Activated CD4-positive, alpha-beta T cell treated with anti-CD3 and anti-CD28 coated beads, Interleukin-2, amount 50 U/mL, for 1 hour (primary cell): ENCODE measurements at regions not wholly inside any gene's neighbourhood (a gene's known extent, or its start where the extent isn't known, plus 50 kb on each side); places are given as distances from the start of the nearest gene placed in this dataset.

ENCODE experiments used
- DNase-seq: peaks from one replicate; pipeline ENCODE4 v3.0.0-alpha.2; 2020

DNA sequence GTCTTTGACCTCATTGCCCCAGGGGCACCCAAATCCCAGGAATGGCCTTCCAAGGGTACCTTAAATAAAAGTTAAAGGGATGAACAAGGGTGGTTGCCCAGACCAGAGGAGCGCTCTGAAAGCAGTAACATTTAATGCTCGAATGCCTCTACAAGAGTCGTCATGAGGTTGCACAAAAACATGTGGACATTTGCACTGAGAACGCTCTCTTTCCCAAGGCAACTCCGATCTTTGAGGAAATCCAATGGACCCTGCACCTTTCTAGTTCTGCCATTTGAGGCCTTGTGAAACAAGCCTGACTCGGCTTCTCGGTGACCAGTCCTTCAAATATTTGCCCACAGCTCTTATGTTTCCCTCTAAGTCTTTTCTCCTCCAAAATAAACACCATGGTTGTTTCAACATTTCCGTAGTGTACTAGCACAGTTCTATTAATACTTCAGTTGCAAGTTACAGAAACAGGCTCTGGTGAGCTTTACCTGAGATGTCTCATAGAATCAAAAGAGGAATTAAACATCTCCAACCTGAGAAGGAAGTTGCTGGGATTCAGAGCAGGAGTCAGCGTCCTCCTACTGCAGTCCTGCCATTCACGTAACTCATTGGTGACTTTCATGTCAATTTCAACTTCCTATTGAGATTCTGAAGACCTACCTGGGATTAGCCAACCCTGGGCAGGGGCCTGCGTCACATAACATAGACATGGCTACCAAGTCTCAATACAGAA, 168.8 kb upstream of the RAI14 start:
- DNase-seq: no peak

DNA sequence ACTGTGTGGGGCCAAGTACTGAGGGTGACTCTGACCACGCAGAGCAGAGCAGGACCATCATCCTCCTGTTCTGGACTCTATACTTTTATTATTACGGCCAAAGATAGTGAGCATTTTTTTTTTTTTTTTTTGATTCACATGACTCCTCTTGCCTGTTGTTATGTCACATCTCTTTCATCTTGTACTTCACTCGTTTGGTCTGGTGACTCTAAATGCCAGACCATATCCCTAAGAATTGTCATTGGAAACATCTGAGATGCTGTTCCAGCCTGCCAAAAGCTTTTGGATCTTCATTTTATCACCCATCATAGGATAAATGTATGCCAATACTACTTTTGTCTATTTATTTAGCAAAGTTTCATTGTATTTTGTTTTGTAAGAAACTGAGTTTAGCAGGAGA, 168.2 kb upstream of the RAI14 start:
- DNase-seq: no peak

DNA sequence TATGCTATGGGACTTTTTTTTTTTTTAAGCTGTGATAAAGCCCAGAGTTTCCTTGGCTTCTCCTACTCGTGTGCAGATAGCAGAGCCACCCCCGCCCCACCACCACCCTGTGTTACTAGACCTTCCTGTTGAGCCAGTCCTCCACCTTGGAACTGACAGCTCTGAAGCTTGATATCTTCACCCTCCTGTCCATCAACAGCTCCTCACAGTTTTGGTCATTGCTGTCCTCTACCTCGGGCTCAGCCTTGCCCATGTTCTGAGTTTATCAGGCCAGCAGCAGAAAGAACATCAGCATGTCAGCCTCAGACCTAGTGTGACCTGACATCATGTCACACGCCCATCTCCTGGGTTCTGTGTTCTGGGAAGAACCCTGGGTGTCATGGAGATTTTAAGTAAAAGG, 167.1 kb upstream of the RAI14 start:
- no peak for DNase-seq

DNA sequence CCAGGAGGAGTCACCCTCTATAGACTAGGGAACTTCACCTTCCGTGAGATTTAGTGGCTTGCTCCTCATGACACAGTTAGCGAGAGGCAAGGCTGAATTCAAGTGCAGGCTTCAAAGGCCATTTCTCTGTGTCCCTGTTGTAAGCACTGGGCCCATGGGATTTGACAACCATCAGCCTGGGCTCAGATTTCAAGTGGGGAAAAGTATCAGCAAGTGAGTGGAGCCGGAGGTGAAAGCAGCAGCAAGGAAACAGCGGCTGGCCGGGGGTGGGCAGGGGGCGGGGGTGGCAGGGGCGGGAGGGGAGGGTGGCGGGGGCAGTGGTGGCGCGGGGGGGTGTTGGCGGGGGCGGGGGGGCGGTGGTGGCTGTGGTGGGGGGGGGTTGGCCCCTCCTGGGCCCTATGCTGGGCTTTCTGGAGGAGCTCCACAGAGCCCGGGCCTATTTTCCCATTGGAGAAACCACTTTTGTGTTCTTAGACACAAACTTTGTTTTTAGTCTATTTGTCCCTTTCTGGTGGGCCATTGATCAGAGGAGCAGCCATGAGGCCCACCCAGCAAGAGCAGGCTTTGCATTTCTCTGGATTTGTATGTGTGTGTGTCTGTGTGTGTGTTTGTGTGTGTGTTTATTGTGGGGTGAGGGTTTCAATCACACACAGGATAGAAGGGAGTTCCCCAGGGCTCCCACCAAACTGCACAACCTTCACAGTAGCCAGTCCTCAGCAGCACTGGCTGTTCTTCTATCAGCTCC, 165.4 kb upstream of the RAI14 start:
- no peak for DNase-seq

DNA sequence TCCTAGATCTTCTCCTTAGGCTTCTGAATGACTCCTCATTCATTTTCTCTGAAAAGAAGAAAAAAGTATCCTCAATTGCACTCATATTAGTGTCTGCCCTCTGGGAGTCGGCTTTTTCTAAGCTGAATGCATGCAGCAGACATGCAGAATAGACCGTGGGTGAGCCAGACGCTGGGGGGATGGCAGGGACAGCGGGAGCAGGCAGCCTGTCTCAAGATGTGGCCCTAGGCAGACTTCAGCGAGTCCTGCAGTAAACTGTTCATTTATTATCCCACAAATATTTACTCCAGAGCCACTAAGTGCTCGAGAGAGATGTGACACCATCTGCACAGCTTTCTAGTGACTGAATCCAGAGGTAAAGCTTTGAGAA, 164.9 kb upstream of the RAI14 start:
- no peak for DNase-seq

DNA sequence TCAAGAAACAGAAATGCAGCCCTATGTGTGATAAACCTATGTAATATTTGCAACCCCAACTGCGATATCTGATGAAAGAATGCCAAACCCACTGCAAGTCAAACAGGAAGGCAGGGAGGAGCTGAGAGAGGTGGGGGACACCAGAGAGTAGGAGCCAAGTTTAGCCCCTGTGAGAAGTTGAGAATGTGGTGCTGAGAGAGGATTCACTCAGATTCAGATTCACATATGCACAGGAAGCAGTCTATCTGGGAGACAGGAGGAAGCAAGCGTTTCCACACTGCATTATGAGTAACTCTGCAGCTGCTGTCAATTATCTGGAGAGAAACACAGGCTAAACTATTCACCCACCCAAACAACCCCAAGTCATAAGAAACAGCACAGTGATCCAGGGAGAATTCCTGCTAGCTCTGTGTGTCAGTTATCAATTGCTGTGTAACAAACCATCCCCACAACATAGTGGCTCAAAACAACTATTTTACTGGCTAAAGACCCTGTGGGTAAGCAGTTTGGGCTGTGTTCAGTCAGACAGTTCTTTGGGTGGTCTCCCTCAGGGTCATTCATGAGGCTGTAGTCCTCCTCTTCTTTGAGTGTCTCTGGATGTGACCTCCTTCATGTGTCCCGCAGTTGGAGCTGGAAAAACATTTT, 161.9 kb upstream of the RAI14 start:
- DNase-seq: no peak

DNA sequence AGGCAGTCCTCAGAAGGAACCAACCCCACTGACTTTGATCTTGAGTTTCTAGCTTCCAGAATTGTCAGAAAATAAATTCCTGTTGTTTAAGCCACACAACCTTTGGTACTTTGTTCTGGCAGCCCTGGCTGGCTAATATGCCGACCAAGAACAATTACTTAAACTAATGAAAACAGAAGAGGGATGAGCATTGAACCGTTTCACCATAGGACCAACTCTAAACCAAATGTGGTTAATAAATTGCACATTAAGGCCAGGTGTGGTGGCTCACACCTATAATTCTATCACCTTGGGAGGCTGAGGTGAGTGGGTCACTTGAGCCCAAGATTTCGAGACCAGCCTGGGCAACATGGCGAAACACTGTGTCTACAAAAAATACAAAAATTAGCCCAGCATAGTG, 160.9 kb upstream of the RAI14 start:
- no peak for DNase-seq

DNA sequence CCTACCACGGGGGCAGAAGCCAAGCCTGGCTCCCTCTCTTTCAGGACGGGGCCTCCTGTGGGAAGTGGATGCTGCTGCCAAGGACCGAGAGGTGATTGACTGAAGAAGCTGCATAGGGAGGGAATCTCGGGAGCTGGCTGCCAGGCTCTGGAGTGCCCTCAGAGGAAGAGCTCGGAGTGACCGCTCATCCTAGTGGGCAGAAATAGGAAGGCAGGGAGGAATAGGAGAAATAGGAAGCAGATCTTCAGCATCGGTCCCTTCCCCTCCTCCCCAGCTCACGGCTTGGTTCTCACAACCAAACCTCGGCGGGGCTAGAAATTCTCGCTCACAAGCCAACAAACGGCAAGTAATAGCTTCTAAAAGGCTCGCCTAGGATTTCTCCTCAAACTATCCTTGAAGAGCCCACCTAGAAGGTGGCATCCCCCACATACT, 159.9 kb upstream of the RAI14 start:
- no peak for DNase-seq

DNA sequence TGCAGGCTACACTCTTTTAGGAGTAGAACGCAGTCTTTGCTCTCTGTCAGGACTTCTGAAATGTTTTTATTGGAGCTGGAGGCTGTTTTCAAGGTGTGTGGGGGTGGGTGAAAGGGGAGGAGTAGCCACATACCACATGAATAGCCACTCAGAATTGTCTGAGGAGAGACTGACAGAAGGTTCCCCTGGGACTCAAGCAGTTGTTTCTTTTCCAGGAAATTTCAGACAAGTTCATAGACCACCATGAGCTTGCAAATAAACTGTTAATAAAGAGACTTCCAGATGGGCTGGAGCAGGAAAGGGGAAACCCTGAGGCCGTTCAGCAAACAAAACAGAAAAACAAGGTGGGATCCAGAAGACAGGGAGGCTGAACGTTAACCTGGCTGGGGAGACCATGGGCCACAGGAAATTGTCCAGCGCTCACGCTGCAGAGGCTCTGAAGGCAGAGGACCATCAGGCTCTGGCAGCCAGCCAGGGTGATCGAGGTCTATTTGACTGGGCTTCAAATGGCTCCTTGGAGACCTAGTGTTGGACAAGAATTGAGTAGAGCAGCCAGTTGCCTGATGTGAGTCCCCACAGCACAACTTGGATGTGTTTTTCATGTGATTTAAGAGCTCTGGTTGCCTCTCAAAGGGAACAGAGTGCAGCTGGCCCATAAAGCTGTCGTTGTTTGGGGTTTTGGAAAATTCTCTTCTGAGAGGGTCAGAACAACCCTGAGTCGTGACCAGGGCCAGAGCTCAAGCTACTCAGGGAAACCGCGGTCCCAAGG, 159.2 kb upstream of the RAI14 start:
- DNase-seq: no peak

DNA sequence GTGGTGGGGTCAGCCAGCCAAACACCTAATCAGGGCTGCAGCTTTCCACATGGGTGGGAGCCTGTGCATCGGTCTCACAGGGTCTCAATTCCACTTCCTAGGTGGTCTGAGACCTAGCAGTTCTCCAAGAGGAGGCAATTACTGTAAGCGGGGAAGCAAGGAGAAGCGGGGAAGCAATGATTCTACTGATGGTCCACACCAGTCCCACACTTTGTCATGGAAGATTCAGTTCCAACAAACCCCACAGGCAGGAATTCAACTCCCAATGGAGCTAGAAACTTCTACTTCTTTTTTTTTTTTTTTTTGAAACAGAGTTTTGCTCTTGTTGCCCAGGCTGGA, 158.7 kb upstream of the RAI14 start:
- DNase-seq: no peak

DNA sequence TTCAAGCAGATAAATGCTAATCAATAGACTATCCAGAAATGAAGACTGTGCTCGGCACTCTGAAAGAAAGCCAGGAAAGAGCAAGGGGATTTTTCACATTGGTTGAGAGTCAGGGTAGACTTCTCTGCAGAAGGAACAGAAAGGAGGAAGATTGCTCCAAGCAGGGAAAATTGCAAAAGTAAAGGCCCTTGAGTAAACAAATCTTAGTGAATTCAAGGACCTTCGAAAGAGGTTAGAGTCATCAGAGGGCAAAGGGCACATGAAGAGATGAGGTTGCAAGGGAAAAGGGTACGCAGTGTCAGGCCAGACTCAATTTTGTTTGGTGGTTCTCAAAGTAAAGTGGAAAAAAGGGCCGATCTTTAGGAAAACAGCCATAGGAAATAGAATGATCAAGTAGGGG, 157.6 kb upstream of the RAI14 start:
- DNase-seq: no peak

DNA sequence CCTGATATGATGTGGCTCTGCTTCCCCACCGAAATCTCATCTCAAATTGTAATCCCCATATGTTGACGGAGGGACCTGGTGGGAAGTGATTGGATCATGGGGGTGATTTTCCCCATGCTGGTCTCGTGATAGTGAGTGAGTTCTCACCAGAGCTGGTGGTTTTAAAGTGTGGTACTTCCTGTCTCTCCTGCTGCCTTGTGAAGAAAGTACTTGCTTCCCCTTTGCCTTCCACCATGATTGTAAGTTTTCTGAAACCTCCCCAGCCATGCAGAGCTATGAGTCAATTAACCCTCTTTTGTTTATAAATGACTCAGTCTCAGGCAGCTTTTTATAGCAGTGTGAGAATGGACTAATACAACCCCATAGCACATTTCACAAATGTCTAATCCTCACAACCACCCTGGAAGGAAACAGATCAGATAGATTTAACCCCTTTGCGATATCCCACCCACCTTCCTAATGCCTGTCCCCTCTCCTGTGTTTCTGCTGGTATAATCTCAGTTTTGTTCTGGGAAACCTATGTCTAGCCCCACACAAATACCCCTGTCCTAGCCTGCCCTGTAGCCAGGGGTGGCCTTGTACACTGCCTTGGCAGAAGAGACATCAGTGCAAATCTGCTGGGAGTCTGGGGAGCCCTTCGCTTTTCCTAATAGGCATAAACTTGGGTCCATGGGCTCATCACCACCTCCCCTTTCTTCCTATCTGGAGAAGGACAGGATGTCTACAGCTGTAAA, 157.0 kb upstream of the RAI14 start:
- DNase-seq: no peak

DNA sequence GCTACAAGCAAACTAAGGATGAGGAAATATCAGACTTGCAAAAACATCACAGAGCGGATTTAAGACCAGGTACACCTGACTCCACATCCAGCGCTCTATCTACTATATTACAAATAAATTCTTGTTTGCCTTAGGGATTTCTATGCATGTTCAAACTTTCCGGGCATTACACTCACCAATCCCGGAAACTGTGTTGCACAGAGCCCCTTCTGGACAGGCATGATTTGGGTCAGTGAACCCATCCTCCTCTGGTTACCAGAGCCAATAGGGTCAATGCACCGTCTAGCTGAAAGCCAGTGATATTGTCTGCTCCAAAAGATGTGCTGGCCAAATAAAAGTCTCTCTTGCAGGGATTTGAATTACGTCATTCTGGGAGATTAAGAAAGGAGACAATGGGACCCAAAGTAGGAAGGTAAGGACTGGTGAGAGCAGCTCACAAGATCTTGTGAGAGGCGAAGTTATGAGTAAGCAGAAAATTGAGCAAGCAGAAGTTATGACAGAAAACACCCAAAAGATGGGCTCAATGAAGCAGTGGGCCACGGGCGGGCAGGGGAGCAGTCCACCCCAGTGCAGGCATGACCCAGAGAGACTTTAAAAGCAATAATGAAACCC, 155.8 kb upstream of the RAI14 start:
- DNase-seq: no peak

DNA sequence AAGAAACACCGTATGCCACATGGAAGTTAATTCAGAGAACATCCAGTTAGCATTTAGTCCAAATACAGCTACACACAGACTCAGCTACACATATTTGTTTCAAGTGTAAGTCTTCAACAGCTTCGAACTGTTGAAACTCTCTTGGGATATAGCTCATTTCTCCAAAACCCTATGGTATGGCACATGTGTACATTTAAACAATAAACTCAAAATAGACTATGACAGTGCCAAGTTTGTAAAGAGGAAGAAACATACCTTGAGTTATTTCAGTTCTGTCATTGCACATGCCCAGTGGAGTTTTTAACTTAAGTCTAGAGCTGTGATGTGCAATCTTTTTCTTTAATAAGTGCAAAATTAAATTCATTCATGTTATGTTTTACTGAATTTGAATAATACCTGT, 155.1 kb upstream of the RAI14 start:
- no peak for DNase-seq

DNA sequence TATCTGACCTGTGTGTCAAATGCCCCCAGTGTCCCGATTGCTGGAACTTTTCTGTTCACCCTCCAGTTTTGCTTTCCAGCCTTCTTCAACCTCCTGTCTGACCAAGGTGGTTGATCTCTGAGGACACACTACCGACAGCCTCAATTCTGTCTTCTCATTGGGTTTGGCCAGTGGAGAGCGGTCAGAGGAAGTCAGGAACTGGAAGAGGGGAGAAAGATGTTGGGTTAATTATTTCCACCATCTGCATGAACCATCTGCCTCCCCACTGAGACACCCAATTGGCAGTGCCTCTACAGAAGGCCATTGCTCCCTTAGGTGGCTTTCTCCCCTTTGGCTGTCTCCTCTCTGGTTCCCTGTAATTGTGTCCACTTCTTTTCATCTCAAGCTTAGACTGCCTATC, 154.3 kb upstream of the RAI14 start:
- DNase-seq: no peak

DNA sequence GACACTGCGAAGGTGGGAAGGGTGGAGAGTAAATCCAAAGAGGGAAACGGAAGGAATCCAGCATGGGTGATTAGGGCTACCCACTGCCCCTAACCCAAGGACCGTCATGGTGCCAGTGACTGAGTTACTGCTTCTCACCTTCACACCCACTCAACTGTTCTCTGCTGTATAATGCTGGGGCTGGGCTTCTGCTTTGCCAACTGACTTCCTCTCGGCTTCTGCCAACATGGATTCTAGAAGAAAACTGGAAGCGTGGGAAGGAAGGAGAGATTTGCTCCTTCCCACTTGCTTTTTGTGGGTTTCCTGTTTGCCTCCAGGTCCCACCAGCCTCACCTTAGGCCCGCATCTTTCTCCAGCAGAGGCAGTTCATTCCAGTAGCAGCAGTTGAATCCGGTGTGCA, 153.5 kb upstream of the RAI14 start:
- no peak for DNase-seq

DNA sequence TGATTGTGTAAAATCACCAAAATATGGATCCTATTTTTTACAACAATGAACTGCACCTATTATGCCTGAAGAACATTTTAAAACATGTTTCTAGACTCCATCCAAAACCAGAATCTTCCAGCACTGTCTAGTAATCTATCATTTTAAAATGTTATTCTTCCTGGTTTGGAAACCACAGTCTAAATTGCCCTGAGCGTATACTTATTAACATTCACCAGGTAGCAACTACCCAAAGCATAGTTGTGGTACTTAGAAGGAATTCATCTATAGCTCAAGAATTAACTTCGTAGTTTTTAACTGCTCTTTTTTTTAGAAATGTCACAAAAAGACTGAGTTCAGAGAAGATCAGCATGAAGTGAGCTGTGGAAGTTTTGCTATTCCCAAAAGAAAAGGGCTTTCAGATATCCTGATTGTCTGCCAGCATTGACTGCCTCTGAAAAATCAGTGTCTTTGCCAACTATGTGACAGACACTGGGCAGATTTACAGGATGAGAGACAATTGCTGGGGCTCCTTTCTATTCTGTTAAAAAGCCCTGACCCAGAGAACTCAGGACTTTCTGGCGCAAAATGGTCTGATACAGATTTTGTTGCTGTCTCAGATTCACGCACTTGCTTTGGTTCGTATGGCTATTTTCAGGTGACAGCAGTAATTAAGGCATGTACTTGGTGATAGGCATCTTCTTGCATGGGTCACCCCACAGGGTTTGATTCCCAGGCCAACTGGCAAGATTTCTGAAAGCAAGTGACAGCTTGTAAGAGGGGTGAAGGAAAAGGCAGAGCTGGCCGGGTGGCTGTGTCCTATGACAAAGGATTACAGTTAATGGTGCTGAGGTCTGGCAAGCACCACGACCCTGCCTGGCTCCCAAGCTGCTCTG, 152.5 kb upstream of the RAI14 start:
- no peak for DNase-seq

DNA sequence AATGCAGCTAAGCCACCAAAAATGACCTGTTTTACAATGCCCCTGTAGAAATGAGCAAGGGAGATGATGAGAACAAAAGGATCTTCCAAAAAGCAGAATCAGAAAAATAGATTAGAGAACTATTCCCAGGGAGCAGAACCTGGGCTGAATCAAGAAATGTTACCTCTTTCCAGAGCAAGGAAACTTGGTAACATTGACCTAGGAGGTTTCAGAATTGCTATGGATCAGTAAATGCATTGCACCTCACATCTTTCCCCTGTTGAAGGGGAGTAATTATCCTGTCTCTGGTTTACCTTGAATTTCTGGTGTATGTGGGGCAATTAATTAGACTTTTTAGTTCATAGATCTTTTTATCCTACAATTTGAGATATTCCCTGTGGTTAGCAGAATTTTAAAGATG, 151.2 kb upstream of the RAI14 start:
- DNase-seq: no peak

DNA sequence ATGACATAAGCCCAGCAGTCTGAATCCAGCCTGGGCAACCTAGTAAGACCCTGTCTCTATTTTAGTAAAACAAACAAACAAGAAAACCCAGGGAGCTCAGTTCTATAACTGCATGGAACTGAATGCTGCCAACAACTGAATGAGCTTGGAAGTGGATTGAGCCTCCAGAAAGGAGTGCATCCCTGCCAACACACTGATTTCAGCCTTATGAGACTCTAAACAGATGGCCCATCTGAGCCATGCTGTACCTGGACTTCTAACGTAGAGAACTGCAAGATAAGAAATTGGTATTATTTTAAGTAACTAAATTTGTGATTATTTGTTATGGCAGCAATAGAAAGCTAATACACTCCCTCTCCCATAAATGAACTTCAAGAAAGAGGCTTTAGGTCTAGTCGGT, 150.4 kb upstream of the RAI14 start:
- no peak for DNase-seq

DNA sequence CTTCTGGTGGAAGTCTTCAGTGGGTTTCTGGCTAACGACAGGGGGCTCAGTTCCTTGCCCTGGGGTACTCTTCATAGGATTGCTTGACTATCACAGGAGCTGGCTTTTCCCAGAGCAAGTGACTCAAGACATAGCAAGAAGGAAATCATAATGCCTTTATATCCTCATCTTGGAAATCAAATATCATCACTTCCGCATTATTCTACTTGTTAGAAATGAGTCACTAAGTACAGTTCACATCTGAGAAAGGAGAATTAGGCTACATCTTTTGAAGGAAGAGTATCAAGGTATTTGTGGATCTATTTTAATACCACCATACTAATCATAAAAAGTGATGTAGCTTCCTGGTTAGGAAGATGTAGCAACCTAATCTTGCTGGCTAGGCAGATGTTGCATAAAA, 148.2 kb upstream of the RAI14 start:
- no peak for DNase-seq

DNA sequence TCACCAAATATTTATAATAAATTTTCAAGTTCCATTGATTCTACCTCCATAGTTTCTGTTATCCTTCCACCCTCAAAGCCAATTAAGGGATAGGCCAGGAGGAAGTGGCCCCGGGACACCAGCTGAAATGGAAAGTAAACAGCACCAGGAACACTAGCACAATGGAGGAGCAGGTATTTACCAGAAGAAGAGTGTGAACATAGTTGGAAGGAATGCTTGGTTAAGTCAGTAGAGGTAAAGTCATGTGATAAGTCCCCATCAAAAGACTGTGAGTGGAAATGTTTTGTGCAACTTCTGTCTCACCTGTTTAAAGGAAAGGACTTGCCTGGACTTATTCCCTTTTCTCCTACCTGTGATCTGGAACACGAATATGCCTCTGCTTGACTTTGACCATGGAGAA, 146.7 kb upstream of the RAI14 start:
- no peak for DNase-seq

DNA sequence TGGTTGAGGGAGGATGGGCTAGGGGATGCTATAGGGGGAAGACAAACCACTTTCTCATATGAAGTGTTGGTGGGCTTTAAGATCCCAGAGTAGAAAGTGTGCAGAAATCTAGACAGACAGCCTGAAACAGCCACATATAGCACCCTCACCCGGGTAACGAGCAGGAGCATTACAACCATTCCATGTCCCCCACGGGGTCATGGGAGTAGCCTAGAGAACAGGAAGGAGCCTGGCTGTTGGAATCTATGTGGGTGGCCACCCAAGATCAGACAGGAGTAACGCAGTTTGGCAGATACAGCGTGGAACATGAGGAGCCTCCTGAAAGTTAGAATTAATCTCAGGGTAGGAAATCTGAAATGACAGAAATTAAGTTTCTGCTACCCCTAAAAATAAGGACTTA, 146.1 kb upstream of the RAI14 start:
- DNase-seq: no peak
